ENCODE measurements at regions not wholly inside any gene's neighbourhood (a gene's known extent, or its start where the extent isn't known, plus 50 kb on each side); places are given as distances from the start of the nearest gene placed in this dataset.

DNA sequence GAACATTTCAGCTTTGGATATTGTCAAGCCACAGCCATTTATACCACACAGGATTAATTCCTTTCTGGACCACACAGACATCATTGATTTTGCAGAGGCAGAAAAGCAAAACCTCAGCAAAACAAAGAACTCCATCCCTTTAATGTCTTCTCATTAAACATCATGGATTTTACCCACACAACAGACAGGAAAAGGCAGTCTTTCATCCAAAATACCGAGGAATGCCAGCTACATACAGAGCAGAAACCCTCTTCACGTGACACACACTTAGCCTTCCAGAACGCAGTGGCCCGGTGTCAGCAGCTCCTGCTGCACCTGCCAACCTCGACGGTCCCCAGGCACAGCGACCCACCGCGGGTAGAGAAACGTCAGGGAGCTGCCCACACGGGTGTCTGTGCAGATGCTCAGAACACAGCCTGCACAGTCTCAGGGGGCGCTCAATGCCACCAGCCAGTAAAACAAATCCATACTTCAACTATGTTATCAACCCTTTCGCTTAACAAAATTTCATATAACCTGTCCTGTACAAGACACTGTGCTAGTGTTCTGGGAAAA lies 304.5 kb downstream of the EIPR1 start:
- intact Hi-C loops (cut with DNase I), result no loop called here
- peak in 3 of 10 donors; percentile 15 to 87 (median 84) for DNase-seq

DNA sequence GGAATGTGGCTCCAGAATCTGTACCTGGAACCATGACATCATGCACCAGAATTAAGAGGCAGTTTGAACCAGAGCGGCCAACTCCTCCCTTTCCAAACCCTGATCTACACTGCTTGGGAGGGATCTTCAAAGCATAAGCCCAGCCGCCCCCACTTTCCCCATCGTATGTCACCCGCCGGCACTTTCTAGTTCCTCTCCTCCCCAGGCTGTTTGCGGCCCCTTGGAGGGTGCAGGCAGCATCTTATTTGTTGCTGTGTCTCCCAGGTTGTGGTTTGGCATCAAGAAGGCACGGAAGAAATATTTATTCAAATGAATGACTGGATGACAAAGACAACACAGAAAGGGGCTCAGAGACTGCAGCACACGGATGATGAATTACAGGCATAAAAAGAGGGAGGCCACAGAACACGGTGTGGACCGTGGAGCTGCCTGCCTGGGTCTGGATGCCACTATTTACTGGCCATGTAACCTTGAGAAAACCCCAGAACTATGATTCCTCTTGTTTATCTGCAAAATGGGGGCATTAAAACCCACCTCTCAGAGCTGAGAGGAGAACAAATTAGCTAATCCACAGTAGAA lies 305.8 kb downstream of the EIPR1 start:
- intact Hi-C loops (cut with DNase I), result no loop called here
- peak in 1 of 10 donors; percentile 37 for DNase-seq

DNA sequence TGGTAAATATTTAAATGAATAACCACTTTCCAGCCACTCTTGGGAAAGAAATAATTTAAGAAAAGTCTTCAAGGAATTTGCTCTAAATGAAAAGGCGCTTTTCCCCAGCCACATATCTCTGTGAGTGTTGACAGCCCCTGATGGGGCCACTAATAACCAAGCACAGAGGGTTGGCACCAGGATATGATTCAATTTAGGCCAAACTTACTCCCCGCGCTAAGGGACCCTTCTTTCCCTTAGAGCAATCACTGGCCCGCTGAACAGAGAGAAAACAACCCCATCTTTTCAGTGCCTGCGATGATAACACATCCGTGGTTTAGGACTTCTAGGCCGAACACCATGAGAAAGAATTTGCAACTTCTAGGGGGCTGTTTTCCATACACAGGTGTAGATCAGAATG lies 310.8 kb downstream of the EIPR1 start:
- no peak for DNase-seq
- intact Hi-C loops (cut with DNase I), result no loop called here

DNA sequence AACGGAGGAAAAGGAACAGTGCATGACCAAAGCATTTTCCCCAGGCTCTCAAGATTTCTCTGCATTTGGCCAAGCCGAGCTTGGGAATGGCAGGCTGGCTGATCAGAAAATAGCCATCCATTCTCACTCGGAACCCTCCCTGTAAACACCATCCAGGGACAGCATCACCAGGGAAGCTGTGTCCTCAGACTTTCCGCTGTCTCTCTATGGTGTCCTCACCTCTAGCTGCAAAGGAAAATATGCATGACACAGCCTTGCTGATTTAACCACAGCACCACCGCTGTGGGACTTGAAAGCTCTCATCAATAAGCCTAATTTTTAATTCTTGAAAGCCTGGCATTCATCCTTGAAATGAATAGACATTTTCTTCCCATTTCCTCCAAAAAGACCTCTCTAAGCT lies 311.7 kb downstream of the EIPR1 start:
- intact Hi-C loops (cut with DNase I), result no loop called here
- DNase-seq, result no peak

DNA sequence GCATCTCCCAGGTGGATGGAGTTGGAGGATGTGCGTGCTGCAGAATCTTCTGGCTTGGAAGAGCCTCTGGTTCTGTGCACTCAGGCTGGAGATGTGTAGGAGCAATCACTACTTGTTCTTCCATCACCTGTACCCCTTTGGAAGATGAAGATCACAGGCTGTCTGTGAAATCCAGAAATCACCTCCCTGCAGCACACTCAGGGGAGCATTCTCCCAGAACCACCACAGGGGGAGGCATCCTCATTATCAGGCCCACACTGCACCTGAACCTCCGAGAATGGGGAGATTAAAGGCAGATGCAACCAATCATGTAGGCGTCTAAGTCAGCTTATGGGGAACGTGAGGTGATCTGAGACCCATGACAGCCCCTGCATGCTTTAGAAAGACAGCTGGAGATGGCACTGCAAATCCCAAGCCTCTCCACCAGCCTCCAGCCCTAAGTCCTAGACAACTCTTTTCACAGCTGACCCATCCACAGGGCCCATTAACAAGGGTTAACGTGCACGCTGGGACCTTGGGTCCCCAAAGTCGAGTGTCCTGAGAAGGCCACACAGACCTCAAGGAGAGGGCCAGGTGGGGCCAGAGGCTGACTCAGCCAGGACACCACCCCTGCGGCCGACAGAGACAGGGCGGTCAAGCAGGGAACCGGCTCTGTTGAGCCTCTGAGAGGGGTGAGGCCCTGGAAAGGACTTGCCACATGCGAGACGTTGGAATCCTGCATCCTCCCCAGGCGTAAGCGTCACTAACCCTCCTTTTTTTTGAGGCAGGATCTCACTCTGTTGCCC lies 314.9 kb downstream of the EIPR1 start:
- DNase-seq, result peak in 1 of 10 donors; percentile 68

DNA sequence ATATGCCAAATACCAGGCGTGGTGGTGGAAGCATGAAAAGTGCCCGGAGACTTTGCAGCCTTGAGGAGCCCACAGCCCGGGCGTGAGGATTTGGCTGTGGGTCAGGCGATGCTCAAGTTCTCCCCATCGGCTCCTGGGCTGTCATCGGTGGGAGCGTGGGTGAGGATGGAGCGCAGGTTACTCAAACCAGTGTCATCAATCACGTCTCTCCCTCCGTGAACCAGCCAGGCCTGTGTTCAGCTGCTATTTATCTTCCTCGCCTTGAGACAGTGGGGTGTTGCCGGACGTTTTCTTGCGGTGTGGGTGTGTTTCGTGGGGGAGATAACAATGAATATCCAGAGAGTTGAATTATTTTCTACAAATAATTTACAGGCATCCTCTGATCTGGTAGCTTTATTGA lies 317.6 kb downstream of the EIPR1 start:
- peak in 1 of 10 donors; percentile 43 for DNase-seq
- intact Hi-C loops (cut with DNase I), result no loop called here

More for the DNA sequence above, 314.9 kb downstream of the EIPR1 start:
- intact Hi-C loops (cut with DNase I), result no loop called here

DNA sequence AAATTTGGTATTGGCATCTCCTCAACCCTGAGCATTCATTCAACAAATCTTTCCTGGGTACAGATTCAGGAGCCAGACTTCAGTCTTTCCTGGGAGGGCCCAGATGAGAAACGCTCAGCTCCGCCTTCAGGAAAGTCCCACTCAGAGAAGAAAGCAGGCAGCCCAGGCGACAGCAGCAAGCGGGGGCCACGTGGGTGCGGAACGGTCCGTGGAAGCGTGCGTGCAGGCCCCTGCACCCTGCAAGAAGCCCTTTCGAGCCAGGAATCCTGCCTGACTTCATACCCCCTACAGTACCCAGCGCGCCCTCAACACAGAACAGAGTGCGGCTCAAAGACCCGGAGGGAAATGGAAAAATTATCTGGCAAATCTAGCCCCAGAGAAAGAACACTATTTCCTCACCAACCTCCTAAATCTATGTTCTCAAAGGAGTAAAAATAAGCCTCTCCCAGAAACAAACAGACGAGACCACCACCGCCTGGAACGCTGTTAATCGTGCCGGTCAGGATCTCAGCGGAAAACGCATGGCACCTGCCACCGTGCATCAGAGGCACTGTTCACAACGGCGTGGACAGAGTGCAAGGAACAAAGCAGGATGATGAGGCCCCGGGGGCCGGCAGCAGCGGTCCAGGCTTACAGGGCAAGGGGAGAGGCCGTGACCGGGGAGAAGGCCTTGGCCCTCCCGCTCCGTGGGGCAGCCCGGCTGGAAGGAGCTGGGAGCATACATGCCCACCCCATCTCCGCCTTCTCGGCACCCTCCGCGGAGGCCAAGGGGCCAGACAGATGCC lies 318.3 kb downstream of the EIPR1 start:
- intact Hi-C loops (cut with DNase I), result no loop called here
- peak in 1 of 10 donors; percentile 80 for DNase-seq

DNA sequence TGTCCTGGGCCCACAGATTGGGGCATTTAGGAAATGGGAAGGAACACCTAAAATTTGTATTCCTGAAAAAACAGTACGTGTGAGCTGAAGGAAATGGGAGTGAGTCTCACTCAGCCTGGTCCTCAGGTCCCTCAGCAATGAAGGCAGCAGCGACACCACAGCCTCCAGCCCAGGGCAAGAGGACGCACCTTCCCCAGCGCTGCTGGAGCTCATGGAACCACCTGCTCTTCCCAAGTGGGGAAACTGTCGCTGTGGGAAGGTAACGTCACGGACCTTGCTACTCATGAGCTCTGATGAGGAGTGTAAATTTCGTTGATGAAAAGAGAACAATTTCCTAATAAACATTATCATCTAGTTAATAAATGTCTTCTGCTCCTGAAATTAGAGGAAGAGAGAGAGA lies 323.6 kb downstream of the EIPR1 start:
- peak in 2 of 10 donors; percentile 53 to 74 for DNase-seq
- intact Hi-C loops (cut with DNase I), result no loop called here

DNA sequence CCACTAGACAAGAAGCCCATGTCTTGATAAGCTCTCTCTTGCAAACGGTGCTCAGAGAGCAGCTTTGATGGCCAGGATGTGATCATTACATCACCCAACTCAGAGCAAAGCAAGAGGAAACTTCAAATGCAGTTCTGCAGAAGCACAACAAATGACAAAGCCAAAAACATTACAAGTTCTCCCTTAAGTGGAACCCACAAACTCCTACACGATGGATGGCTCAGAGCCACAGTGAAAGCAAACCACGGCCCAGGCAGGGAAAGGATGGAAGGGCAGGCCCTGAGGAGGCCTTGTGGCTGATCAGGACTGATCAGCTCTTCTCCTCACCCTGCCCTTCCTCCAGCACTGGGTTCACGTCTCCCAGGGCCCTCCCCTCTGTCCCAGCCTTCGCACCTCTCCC lies 326.4 kb downstream of the EIPR1 start:
- intact Hi-C loops (cut with DNase I), result no loop called here
- DNase-seq, result peak in 1 of 10 donors; percentile 47

DNA sequence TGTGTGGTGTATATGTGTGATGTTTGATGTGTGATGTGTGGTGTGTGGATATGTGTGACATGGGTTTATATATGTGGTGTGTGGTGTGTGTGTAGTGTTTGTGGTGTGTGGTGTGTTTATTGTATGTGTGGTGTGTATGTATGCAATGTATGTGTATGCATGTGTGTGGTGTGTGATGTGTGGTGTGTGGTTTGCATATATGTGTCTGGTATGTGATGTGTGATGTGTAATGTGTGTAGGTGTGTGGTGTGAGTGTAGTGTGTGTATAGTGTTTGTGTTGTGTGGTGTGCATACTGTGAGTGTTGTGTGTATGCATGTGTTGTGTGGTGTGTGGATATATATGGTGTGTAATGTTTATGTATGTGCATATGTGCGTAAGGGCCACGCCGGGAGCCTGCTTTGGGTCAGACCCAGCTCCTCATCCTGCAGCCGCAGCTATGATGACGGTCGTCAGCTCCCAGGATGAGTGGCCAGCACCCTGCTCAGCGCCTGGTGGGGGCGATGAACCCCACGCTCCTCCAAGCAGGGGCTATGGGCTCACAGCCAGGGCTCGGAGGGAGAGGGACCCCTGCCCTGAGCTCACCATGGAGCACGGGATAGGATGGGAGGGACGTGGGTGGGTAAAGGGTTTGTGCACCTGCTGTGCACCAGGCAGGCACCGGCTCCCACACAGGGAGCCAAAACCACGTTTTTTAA lies 331.3 kb downstream of the EIPR1 start:
- peak in 1 of 10 donors; percentile 44 for DNase-seq
- intact Hi-C loops (cut with DNase I), result no loop called here

DNA sequence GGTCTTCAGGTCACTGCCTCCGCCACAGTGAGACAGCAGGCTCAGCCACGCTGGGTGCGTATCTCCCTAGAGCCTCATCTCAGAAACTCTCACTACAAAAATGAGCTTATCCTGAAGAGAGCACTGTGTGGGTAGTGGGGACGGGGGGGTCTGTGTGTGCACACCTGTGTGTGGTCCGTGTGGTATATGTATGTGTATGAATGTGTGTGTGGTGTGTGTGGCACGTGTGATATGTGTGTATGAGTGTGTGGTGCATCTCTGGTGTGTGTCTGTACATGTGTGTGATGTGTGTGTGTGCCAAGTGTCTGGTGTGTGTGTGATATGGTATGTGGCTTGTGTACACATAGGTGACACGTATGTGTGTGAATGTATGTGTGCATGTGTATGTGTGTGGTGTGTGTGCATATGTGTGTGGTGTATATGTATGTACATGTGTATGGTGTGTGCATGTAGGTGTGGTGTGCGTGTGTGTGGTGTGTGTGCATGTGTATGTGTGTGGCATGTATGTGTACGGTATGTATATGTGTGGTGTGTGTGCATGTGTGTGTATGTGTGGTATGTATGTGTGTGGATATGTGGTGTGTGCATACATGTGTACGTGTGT lies 332.2 kb downstream of the EIPR1 start:
- DNase-seq, result peak in 1 of 10 donors; percentile 53
- intact Hi-C loops (cut with DNase I), result no loop called here

DNA sequence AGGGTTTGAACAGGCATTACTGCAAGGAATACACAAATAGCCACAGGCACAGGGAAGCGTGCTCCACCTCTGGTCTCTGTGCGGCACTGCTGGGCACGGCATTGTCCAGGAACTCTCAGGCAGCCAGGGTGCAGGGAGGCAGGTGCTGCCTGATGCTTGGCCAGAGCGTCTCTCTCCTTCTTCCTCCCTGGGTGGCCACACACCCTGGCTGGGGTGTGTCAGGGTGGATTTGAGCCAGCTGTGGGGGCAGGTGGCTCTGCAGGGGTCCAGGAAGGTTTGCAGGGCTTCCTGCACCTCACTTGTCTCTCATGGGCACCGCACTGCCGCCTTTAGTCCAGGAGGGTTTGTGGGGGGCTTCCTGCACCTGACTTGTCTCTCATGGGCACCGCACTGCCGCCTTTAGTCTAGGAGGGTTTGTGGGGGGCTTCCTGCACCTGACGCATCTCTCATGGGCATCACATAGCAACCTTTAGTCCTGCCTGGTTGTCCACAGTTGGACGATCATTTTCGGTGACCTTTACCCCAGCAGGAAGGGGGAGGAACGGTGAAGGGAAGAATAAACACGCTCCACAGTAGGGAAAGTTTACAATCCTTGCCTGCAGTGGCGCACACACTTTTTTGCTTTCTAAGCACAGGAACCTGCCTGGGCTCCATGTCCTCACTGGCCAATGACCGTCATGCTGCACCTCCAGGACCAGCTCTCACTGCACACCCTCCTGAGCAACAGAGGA lies 332.9 kb downstream of the EIPR1 start:
- DNase-seq, result peak in 1 of 10 donors; percentile 60
- intact Hi-C loops (cut with DNase I), result no loop called here

DNA sequence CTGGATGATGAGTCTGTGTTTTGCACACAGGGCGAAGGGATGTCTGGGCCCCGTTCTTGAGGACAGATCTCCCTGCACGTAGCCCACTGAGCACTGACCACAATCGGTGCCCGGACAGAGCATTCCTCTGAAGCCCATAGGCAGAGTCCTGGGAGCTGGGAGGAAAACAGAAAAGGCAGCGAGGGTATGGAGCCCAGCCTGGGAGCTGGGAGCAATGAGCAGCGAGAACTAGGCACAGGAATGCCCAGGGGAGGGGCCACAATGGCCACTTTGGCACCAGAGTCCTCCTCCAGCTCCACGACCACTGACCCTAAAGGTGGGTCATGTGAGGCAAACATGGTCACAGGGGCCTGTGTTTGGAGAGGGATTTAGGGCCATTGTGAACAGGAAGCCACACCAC lies 333.9 kb downstream of the EIPR1 start:
- intact Hi-C loops (cut with DNase I), result no loop called here
- DNase-seq, result peak in 1 of 10 donors; percentile 62

DNA sequence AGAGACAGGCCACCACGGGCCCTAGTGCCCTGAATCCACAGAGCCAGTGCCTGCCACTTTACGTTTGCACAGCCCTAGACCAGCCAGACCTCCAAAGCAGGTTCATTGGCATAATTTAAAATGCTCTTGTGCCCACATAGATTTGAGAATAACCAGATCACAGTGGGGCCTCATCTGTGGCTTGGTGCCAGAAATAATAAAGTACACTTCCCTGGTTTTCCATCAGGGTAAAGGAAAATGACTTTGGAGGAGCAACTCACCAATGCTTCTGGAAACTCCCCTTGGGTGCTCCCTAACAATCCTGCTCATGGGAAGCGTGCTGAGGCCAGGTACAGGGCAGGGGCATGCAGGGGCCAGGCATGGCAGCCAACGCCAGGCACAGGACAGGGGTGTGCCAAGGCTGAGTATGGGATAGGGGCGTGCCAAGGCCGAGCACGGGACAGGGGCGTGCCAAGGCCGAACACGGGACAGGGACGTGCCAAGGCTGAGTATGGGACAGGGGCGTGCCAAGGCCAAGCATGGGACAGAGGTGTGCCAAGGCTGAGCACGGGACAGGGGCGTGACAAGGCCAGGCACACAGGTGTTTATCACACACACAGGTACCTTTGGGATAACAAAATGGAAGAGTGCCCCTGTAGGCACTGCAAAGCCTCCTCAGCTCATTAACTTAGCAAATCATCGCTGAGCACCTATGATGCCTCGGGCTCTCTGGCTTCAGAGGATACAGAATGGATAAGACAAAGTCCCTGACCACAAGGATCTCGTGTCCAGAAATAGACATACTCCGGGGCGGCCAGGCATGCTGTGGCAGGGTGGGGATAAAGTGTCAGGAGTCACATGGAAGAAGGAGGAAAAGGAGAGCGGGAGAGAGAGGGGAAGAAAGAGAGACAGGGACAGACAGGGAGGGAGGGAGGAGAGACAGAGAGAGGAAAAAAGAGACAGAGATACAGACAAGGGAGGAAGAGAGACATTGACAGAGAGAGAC lies 334.7 kb downstream of the EIPR1 start:
- intact Hi-C loops (cut with DNase I), result no loop called here
- peak in 1 of 10 donors; percentile 63 for DNase-seq

DNA sequence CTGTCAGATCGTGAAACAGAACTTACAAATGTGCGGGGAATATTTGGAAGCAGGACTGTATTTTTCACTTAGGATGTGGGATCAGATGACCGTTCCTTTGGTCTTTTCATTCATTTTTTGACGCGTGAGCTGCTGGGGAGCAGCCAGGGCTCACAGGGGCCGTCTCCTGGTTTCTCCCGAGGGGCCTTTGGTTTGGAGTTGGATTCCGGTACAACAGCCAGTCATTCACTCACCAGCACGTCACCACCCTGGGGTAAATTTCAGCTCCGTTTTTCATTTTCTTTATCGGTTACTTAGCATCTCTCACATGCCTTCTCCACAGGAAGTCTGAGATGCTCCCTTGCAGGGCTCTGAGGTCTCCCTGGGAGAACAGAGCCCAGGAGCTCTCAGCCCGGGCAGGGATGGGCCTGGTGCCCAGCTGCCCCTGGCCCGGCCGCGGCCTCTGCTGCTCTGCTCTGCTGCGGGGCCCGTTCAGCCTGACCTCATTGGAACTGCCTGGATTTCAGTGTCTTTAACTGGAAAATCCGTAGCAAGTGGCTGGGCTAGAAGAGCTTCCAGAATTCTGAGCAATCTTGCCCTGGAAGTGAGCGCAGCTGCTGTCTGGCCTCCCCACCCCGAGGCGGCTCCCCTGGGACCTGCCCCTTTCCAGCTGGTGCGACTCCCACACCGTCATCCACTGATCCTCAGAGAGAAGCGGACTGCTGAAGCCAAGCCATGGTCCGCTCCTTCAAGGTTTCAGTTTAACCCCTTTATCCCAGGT lies 335.6 kb downstream of the EIPR1 start:
- DNase-seq, result peak in 1 of 10 donors; percentile 74
- intact Hi-C loops (cut with DNase I), result no loop called here

DNA sequence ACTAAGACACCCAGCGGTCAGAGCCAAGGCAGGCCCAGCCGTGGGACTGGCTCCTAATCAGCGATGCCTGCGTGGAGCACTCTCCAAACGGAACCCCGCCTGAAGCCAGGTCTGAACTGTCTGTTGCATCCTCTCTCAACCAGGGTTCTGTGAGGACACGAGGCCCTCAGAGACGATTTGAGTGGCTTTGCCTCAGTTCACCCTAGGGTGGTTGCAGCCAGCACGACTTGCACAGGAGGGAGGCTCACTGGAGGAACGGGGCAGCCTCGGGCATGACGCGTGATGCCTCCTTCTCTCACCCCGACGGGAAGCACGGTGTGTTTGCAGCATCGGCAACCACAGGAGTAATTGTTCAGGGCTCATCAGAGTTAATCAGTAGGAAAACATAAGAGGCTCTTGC lies 336.4 kb downstream of the EIPR1 start:
- DNase-seq, result peak in 1 of 10 donors; percentile 74
- intact Hi-C loops (cut with DNase I), result no loop called here

DNA sequence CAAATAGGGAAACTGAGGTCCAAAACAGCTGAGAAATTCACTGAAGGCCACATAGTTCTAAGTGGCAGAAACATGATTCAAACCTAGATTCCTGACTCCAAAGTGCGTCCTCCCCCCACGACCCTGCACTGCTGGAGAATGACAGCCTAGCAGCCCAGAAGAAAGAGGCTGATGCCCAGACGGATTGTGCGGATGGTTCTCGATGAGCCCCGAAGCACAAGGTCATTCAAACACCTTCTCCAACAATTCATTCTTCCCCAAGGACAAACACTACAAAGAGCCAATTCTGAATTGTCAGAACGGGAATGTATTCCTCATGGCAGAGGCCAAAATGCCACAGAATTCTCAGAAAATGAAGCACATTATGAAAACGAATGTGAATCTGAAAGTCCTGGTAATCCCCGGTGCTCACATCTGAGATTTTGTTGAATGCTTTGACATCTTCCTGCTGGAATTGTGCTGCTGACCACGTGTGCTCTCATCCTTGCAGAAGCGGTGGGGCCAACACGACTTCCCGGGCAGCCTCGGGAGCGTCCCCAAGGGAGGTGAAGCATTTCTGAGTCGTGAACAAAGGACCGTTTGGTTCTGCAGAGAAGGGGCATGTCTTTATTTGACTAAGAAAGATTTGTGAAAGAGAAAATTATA lies 337.0 kb downstream of the EIPR1 start:
- DNase-seq, result peak in 1 of 10 donors; percentile 67
- intact Hi-C loops (cut with DNase I), result no loop called here

Data from posterior cingulate gyrus (tissue), 11 donors.